OCI-LY3 (cell line): ENCODE measurements at regions not wholly inside any gene's neighbourhood (a gene's known extent, or its start where the extent isn't known, plus 50 kb on each side); places are given as distances from the start of the nearest gene placed in this dataset.

Source experiments
- EZH2phosphoT487 ChIP-seq: fragments of 200-600 bp; shearing (Covaris generic); IDR thresholded peaks from 2 replicates; pipeline ENCODE4 v1.6.1; 2018; ENCODE audit warnings: antibody characterized with exemption, mixed run types, low read depth
- TF ChIP-seq, protein P1 (sequence below): fragments of 200-600, 300-600 bp; sonication (generic); IDR thresholded peaks from 2 replicates; pipeline ENCODE4 v1.5.1; 2014; ENCODE audit warnings: antibody characterized with exemption, low read length, low read depth

- TF ChIP-seq, protein P1, sequence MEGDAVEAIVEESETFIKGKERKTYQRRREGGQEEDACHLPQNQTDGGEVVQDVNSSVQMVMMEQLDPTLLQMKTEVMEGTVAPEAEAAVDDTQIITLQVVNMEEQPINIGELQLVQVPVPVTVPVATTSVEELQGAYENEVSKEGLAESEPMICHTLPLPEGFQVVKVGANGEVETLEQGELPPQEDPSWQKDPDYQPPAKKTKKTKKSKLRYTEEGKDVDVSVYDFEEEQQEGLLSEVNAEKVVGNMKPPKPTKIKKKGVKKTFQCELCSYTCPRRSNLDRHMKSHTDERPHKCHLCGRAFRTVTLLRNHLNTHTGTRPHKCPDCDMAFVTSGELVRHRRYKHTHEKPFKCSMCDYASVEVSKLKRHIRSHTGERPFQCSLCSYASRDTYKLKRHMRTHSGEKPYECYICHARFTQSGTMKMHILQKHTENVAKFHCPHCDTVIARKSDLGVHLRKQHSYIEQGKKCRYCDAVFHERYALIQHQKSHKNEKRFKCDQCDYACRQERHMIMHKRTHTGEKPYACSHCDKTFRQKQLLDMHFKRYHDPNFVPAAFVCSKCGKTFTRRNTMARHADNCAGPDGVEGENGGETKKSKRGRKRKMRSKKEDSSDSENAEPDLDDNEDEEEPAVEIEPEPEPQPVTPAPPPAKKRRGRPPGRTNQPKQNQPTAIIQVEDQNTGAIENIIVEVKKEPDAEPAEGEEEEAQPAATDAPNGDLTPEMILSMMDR = no peak
- no peak for TF ChIP-seq EZH2phosphoT487
Measured at GRCh38 chr4:27189683-27190082, 329.0 kb downstream of the STIM2 start.
